Spleen (tissue), 11 donors: ENCODE measurements at regions not wholly inside any gene's neighbourhood (a gene's known extent, or its start where the extent isn't known, plus 50 kb on each side); places are given as distances from the start of the nearest gene placed in this dataset.
A peak's percentile ranks its signal among the peaks of the same experiment; 100 is the strongest.
"Not testable (repeated sequence)": the region's sequence is repeated elsewhere in the genome, so short reads cannot be mapped to it uniquely, and the experiment has no call there.

Experiments used
- DNase-seq: peaks from one replicate; pipeline ENCODE4 v3.0.0-alpha.2; 2020
- H3K27ac ChIP-seq, 8 donors: fragments of 200-600 bp; sonication (generic) in 7 of 8; 1 replicate in 4 of 8; 2 replicates in 4 of 8; pipeline versions ENCODE4 v1.5.0 to v1.8.0; 2016 to 2021; ENCODE audit warnings: inconsistent platforms in 4 of 8, mild to moderate bottlenecking in 4 of 8, moderate library complexity in 1 of 8
- H3K27me3 ChIP-seq, 7 donors: fragments of 200-600 bp; sonication (generic) in 6 of 7; replicated peaks in 1 of 7; 1 replicate in 4 of 7; 2 replicates in 3 of 7; pipeline versions ENCODE4 v1.5.0 to v1.8.0; 2016 to 2021; ENCODE audit warnings: inconsistent platforms in 3 of 7, mild to moderate bottlenecking in 1 of 7
- H3K36me3 ChIP-seq, 6 donors: fragments of 200-600 bp; sonication (generic) in 5 of 6; 1 replicate in 4 of 6; 2 replicates in 2 of 6; pipeline versions ENCODE4 v1.5.0 to v1.8.0; 2016 to 2021; ENCODE audit warnings: inconsistent platforms in 2 of 6
- H3K4me1 ChIP-seq, 6 donors: fragments of 200-600 bp; sonication (generic) in 5 of 6; 1 replicate in 3 of 6; 2 replicates in 3 of 6; pipeline versions ENCODE4 v1.5.0 to v1.8.0; 2016 to 2021; ENCODE audit warnings: inconsistent platforms in 3 of 6
- H3K4me3 ChIP-seq, 8 donors: fragments of 200-600 bp; sonication (generic) in 7 of 8; 1 replicate in 4 of 8; 2 replicates in 4 of 8; pipeline versions ENCODE4 v1.5.0 to v1.8.0; 2016 to 2021; ENCODE audit warnings: inconsistent platforms in 4 of 8, mild to moderate bottlenecking in 4 of 8, moderate library complexity in 2 of 8
- H3K9me3 ChIP-seq, 8 donors: fragments of 200-600 bp; sonication (generic) in 7 of 8; 1 replicate in 4 of 8; 2 replicates in 4 of 8; pipeline versions ENCODE4 v1.5.0 to v1.8.0; 2016 to 2021; ENCODE audit warnings: inconsistent platforms in 4 of 8
- CTCF ChIP-seq, 11 experiments: fragments of 200-600 bp in 7 of 11; fragments of 450-650 bp in 4 of 11; sonication (generic) in 4 of 11; IDR thresholded peaks in 8 of 11; conservative IDR thresholded peaks in 3 of 11; 1 replicate in 7 of 11; 2 replicates in 4 of 11; pipeline versions ENCODE4 v1.4.0 to v1.8.0; 2016 to 2021; ENCODE audit warnings: antibody characterized with exemption in 11 of 11, inconsistent platforms in 4 of 11, mild to moderate bottlenecking in 1 of 11
- POLR2A ChIP-seq, 3 donors: fragments of 450-650 bp; IDR thresholded peaks; one replicate each; pipeline ENCODE4 v1.5.1; 2017; ENCODE audit warnings: antibody characterized with exemption in 3 of 3, mild to moderate bottlenecking in 1 of 3
- POLR2AphosphoS5 ChIP-seq, 3 donors: sonication (generic); formaldehyde crosslinking; IDR thresholded peaks; one replicate each; pipeline ENCODE4 v1.5.1; 2017; ENCODE audit warnings: antibody characterized with exemption in 3 of 3
- WGBS, 5 donors: extraction: QIAGEN DNeasy Blood & Tissue Kit in 3 of 5; methylation state at CpG; one replicate each; pipeline versions ENCODE4 v1.1.5 to v1.1.7; 2013 to 2018; 5-methylcytosine and 5-hydroxymethylcytosine counted together
- intact Hi-C: fragments of 100-400 bp; cut with DNase I; formaldehyde crosslinking; loops from one replicate; pipeline ENCODE4 v1.15.0; 2023; ENCODE audit warnings: low total_unique reads
- donor health status: healthy with polysubstance abuse.
- donor health status: DM: no; HTN: no; CAD: no; lungs with moderate emphysema.
- donor health status: DM: no; HTN: no; CAD: no.
- donor health status: Bipolar disorder and iron deficiency.
- donor health status: healthy.
- donor health status: DM: no; HTN: no; CAD: no.
- donor health status: DM: yes; HTN: yes; CAD: no.

GRCh38 chr12:92412856-92413255 is 267.2 kb upstream of the BTG1 start:
- intact Hi-C loops = no loop called here
- no peak for TF ChIP-seq POLR2AphosphoS5 (IDR thresholded peaks at IDR 0.05)
- no peak for TF ChIP-seq CTCF (IDR thresholded peaks at IDR 0.05 in 8 of 11, conservative IDR thresholded peaks at IDR 0.05 in 3 of 11)
- TF ChIP-seq POLR2A (IDR thresholded peaks at IDR 0.05) = no peak
- H3K4me1 ChIP-seq = peaks cover 0 to 14% (median 7%) of the 10 kb centered on the region in 6 donors
- no peak overlapping the region for H3K27ac ChIP-seq
- no peak overlapping the region for H3K4me3 ChIP-seq
- no peak for DNase-seq
- no peaks in the 10 kb centered on the region for H3K27me3 ChIP-seq
- H3K9me3 ChIP-seq = no peaks in the 10 kb centered on the region
- H3K36me3 ChIP-seq = no peaks in the 10 kb centered on the region

GRCh38 chr12:92411687-92412086 is 266.0 kb upstream of the BTG1 start:
- Histone ChIP-seq H3K4me3 (no peak overlapping the region), H3K9me3 (no peaks in the 10 kb centered on the region), H3K27ac (peak overlapping the region in 6 of 8 donors; percentile 33 to 70 (median 44)), H3K4me1 (peaks cover 0 to 18% (median 11%) of the 10 kb centered on the region in 6 donors), H3K27me3 (no peaks in the 10 kb centered on the region), H3K36me3 (no peaks in the 10 kb centered on the region)
- intact Hi-C loops = no loop called here
- WGBS, 5 donors = 45 to 78% (median 70%) methylated on average over 2 of the region's 2 CpGs
- no peak for DNase-seq
- TF ChIP-seq POLR2A (IDR thresholded peaks at IDR 0.05) = no peak
- peak in 1 of 3 donors; percentile 25 for TF ChIP-seq POLR2AphosphoS5 (IDR thresholded peaks at IDR 0.05)
- TF ChIP-seq CTCF (IDR thresholded peaks at IDR 0.05 in 8 of 11, conservative IDR thresholded peaks at IDR 0.05 in 3 of 11) = no peak

- Histone ChIP-seq H3K4me1 (peaks cover 3 to 38% (median 27%) of the 10 kb centered on the region in 6 donors), H3K36me3 (no peaks in the 10 kb centered on the region), H3K9me3 (no peaks in the 10 kb centered on the region), H3K4me3 (no peak overlapping the region), H3K27ac (peak overlapping the region in 4 of 8 donors; percentile 24 to 56 (median 46)), H3K27me3 (no peaks in the 10 kb centered on the region)
- TF ChIP-seq POLR2A (IDR thresholded peaks at IDR 0.05) (no peak), CTCF (IDR thresholded peaks at IDR 0.05 in 8 of 11, conservative IDR thresholded peaks at IDR 0.05 in 3 of 11) (peak in 10 of 11 experiments; percentile 23 to 78 (median 58)), POLR2AphosphoS5 (IDR thresholded peaks at IDR 0.05) (peak in 1 of 3 donors; percentile 57)
- DNase-seq = no peak
- intact Hi-C loops = no loop called here
Observed at GRCh38 chr12:92408072-92408900, 262.6 kb upstream of the BTG1 start.

- H3K36me3 ChIP-seq, H3K4me3 ChIP-seq, H3K9me3 ChIP-seq, intact Hi-C loops, H3K27me3 ChIP-seq: not testable (repeated sequence)
- peak; percentile 75 for DNase-seq
- WGBS, 5 donors = 94 to 97% (median 96%) methylated on average over 19 to 40 of the region's 40 CpGs
- peak overlapping the region in 3 of 8 donors; percentile 82 to 91 (median 84) for H3K27ac ChIP-seq
- H3K4me1 ChIP-seq = peaks cover 15 to 53% (median 38%) of the 10 kb centered on the region in 6 donors
Observed at GRCh38 chr12:92406404-92407070, 260.9 kb upstream of the BTG1 start.

GRCh38 chr12:92405801-92406251 is 260.2 kb upstream of the BTG1 start:
- WGBS, 5 donors = 67 to 95% (median 78%) methylated on average over 16 of the region's 16 CpGs
- DNase-seq, H3K9me3 ChIP-seq, H3K36me3 ChIP-seq, H3K27me3 ChIP-seq, H3K4me3 ChIP-seq, intact Hi-C loops: not testable (repeated sequence)
- Histone ChIP-seq H3K27ac (peak overlapping the region in 7 of 8 donors; percentile 43 to 91 (median 82)), H3K4me1 (peaks cover 16 to 53% (median 36%) of the 10 kb centered on the region in 6 donors)
